ENCODE measurements at regions not wholly inside any gene's neighbourhood (a gene's known extent, or its start where the extent isn't known, plus 50 kb on each side); places are given as distances from the start of the nearest gene placed in this dataset.

DNA sequence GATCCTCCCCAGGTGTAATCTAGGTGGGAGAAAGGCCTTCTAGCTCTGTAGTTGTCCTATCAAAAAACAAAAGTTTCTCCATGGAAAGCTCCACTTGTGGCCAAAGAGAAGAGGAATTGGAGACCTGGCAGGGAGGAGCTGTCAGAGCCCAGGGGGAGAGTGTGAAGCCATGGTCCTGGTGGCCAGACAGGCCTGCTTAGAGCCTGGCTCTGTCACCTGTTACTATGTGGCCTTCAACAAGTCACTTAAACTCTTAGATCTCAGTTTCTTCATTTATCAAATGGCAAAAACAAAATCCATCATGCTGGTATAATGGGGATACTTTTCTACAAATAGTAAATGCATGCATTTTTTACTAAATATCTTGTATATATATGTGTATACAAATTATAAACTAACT is 59.0 kb upstream of the NFE2L3 start:
- no peaks in the 10 kb centered on the region for H3K79me2 ChIP-seq (ENCODE audit: control insufficient read depth, insufficient read depth, low read length)
- Mint-ChIP-seq H3K9me3 (ENCODE audit: insufficient read depth) (peaks cover 3% of the 10 kb centered on the region), H3K27me3 (no peaks in the 10 kb centered on the region), H3K27ac (no peak overlapping the region), H3K4me3 (no peak overlapping the region), H3K4me1 (peaks cover 43% of the 10 kb centered on the region)
- H3K4me1 ChIP-seq (ENCODE audit: control insufficient read depth in 2 of 2, insufficient read depth in 2 of 2, low read length in 2 of 2) = peaks cover 29 to 37% of the 10 kb centered on the region in 2 donors
- DNase-seq (no peak), ATAC-seq (ENCODE audit: low read depth) (no peak)
- TF ChIP-seq, protein P1, sequence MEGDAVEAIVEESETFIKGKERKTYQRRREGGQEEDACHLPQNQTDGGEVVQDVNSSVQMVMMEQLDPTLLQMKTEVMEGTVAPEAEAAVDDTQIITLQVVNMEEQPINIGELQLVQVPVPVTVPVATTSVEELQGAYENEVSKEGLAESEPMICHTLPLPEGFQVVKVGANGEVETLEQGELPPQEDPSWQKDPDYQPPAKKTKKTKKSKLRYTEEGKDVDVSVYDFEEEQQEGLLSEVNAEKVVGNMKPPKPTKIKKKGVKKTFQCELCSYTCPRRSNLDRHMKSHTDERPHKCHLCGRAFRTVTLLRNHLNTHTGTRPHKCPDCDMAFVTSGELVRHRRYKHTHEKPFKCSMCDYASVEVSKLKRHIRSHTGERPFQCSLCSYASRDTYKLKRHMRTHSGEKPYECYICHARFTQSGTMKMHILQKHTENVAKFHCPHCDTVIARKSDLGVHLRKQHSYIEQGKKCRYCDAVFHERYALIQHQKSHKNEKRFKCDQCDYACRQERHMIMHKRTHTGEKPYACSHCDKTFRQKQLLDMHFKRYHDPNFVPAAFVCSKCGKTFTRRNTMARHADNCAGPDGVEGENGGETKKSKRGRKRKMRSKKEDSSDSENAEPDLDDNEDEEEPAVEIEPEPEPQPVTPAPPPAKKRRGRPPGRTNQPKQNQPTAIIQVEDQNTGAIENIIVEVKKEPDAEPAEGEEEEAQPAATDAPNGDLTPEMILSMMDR (IDR thresholded peaks at IDR 0.05) = no peak
- no peak for TF ChIP-seq EZH2 (IDR thresholded peaks at IDR 0.05; ENCODE audit: borderline replicate concordance, insufficient read depth, low read depth, low read length, poor library complexity, severe bottlenecking)
- H3K36me3 ChIP-seq (replicated peaks in 1 of 2; ENCODE audit: control extremely low read depth in 1 of 2, control insufficient read depth in 1 of 2, extremely low read depth in 1 of 2, insufficient read depth in 2 of 2, low read length in 1 of 2) = no peaks in the 10 kb centered on the region
- ChIA-PET CTCF (interaction anchor here (0.9 to 5.9 kb wide), 14 partner anchors 9 to 276 kb away, joined by 3 to 57 read pairs (median 6); partner anchors contain the start of genes CBX3 and SNX10), POLR2A (no interaction called here)
- intact Hi-C loops (cut with micrococcal nuclease) = no loop called here
- H4K20me1 ChIP-seq (ENCODE audit: control insufficient read depth, insufficient read depth, low read length, poor library complexity, severe bottlenecking) = no peaks in the 10 kb centered on the region
- no peak overlapping the region for H3K4me2 ChIP-seq (replicated peaks; ENCODE audit: low read depth, low read length, poor library complexity, severe bottlenecking)
- H3K4me3 ChIP-seq (ENCODE audit: control extremely low read depth in 1 of 5, extremely low read depth in 1 of 5, insufficient read depth in 1 of 5, low read depth in 2 of 5, low read length in 4 of 5) = no peak overlapping the region
- no peaks in the 10 kb centered on the region for H3K27me3 ChIP-seq (replicated peaks in 1 of 4; ENCODE audit: control extremely low read depth in 1 of 4, control insufficient read depth in 3 of 4, insufficient read depth in 4 of 4, low read length in 3 of 4)
- no peak overlapping the region for H3K9ac ChIP-seq (ENCODE audit: low read length)
- peaks cover 0 to 20% (median 13%) of the 10 kb centered on the region in 3 donors for H3K9me3 ChIP-seq (ENCODE audit: control extremely low read depth in 1 of 3, control insufficient read depth in 2 of 3, insufficient read depth in 1 of 3, low read length in 2 of 3)
- H3K27ac ChIP-seq (ENCODE audit: low read length in 2 of 2) = no peak overlapping the region
- H2AFZ ChIP-seq (ENCODE audit: insufficient read depth, low read depth, low read length, poor library complexity, severe bottlenecking) = no peak overlapping the region

DNA sequence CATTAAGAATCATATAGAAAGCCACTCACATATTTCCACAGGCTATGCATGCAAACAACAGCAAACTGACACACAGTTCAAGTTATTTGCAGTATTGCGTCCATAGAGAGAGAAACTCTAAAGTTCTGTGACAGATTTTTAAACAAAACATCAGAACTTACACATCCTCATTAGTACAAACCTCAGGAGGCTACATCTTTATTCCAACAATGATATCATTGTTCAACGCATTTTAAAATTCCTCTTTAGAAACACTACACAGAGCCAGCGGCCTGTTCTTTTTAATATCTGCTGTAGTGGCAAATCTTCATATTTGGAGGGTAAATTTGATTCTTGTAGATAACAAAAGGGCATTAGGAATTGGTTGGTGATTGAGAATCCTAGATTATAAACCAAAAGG is 55.9 kb upstream of the NFE2L3 start:
- CTCF ChIA-PET = no interaction called here
- no peaks in the 10 kb centered on the region for H3K36me3 ChIP-seq (replicated peaks in 1 of 2; ENCODE audit: control extremely low read depth in 1 of 2, control insufficient read depth in 1 of 2, extremely low read depth in 1 of 2, insufficient read depth in 2 of 2, low read length in 1 of 2)
- DNase-seq = no peak
- no peaks in the 10 kb centered on the region for H3K79me2 ChIP-seq (ENCODE audit: control insufficient read depth, insufficient read depth, low read length)
- WGBS (ENCODE audit: insufficient coverage) = 100% methylated on average over 1 of the region's 3 CpGs
- no peak for TF ChIP-seq EZH2 (IDR thresholded peaks at IDR 0.05; ENCODE audit: borderline replicate concordance, insufficient read depth, low read depth, low read length, poor library complexity, severe bottlenecking)
- TF ChIP-seq, protein P1 (IDR thresholded peaks at IDR 0.05) = no peak
- H4K20me1 ChIP-seq (ENCODE audit: control insufficient read depth, insufficient read depth, low read length, poor library complexity, severe bottlenecking) = no peaks in the 10 kb centered on the region
- no peaks in the 10 kb centered on the region for H3K27me3 ChIP-seq (replicated peaks in 1 of 4; ENCODE audit: control extremely low read depth in 1 of 4, control insufficient read depth in 3 of 4, insufficient read depth in 4 of 4, low read length in 3 of 4)
- no peak overlapping the region for H3K4me2 ChIP-seq (replicated peaks; ENCODE audit: low read depth, low read length, poor library complexity, severe bottlenecking)
- Mint-ChIP-seq H3K9me3 (ENCODE audit: insufficient read depth) (no peaks in the 10 kb centered on the region), H3K4me1 (peaks cover 35% of the 10 kb centered on the region), H3K27ac (no peak overlapping the region), H3K4me3 (no peak overlapping the region), H3K27me3 (no peaks in the 10 kb centered on the region)
- H2AFZ ChIP-seq (ENCODE audit: insufficient read depth, low read depth, low read length, poor library complexity, severe bottlenecking) = no peak overlapping the region
- H3K4me1 ChIP-seq (ENCODE audit: control insufficient read depth in 2 of 2, insufficient read depth in 2 of 2, low read length in 2 of 2) = peaks cover 23 to 30% of the 10 kb centered on the region in 2 donors
- intact Hi-C loops (cut with micrococcal nuclease) = loop anchor here (5.0 kb wide), 1 partner anchor 196 kb away; the partner anchor contains the start of gene SNX10
- no peak overlapping the region for H3K9ac ChIP-seq (ENCODE audit: low read length)
- H3K27ac ChIP-seq (ENCODE audit: low read length in 2 of 2) = no peak overlapping the region
- no peak for ATAC-seq (ENCODE audit: low read depth)
- POLR2A ChIA-PET = interaction anchor here (0.7 kb wide), 1 partner anchor 138 kb away, joined by 5 read pairs; no protein-coding TSS in a partner anchor
- H3K4me3 ChIP-seq (ENCODE audit: control extremely low read depth in 1 of 5, extremely low read depth in 1 of 5, insufficient read depth in 1 of 5, low read depth in 2 of 5, low read length in 4 of 5) = no peak overlapping the region
- no peaks in the 10 kb centered on the region for H3K9me3 ChIP-seq (ENCODE audit: control extremely low read depth in 1 of 3, control insufficient read depth in 2 of 3, insufficient read depth in 1 of 3, low read length in 2 of 3)
